SKM-1 treated with dmso at 0.1 percent for 144 hours (cell line): ENCODE measurements at regions not wholly inside any gene's neighbourhood (a gene's known extent, or its start where the extent isn't known, plus 50 kb on each side); places are given as distances from the start of the nearest gene placed in this dataset.
A peak's percentile ranks its signal among the peaks of the same experiment; 100 is the strongest.

ENCODE experiments used
- DNase-seq: peaks from one replicate; lab custom pipeline; 2025; ENCODE audit not compliant: unreplicated experiment; lab: John Stamatoyannopoulos, UW

- no peak for DNase-seq
These were observed 142.0 kb downstream of the TMEM30B start for GRCh38 chr14:61139006-61139599.

GRCh38 chr14:61132894-61133293, 148.2 kb downstream of the TMEM30B start:
- DNase-seq: no peak

- DNase-seq: no peak
These were observed 148.8 kb downstream of the TMEM30B start for GRCh38 chr14:61132336-61132735.

DNA sequence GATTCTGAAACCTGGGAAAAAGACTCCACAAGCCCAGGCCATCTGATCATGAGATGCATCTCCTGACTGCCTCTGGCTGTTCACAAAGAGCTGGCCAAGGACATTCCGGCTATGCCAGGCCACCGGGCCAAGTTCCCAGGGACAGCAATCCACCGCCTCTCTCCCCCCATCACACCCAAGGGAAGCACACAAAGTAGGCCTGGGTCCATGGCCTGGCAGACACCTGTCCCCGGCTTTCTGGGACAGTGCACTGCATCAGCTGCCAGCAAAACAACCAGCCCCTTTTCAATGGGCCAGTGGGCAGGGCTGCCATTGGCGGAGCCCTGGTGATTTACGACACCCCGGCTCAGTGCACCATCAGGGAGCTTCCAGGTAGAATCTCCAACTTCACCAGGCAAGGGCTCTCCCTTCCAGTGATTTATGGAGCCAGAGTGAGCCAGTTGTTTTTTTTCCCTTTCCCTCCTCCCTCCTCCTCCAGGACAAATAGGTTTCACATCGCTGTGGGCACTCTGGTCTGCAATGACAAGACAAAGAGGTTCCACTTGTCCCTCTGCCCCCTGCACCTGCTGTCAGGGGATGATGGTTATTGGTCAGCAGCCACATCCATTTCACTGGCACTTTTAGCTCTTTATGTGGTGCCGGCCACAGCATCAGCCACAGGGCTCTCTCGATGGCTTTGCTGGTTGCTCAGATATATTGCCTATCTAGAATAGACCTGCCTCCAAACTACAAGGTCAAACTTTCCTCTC, 149.6 kb downstream of the SLC38A6 start:
- DNase-seq: no peak

DNA sequence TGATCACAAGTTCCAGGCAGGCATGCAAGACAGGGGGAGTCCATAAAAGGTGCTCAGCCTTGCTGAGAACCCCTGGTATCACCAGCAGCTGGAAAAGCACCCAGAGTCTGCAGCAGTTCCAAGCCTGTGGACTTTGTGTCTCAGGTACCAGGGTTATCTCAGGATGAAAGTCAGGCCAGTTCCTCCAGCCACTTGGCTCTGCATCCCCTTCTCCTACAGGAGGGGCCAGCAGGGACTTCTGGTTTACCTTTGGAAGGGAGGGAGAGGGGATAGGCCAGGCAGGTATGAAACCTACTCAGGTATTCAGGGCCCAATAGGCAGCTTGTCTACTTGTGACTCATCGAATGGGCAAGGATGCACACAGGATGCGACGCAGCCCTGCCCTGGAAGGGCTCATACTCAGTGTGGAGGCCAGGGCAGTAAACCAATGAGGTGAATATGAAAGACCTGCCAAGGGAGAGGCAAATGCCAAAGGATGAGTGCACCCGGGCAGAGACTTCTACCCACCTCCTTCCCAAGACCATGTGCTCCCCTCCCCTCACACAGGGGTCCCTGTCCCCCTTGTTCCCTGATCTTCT, 148.2 kb downstream of the SLC38A6 start:
- DNase-seq: no peak

- no peak for DNase-seq
These were observed 147.5 kb downstream of the SLC38A6 start for GRCh38 chr14:61128382-61129167.

DNA sequence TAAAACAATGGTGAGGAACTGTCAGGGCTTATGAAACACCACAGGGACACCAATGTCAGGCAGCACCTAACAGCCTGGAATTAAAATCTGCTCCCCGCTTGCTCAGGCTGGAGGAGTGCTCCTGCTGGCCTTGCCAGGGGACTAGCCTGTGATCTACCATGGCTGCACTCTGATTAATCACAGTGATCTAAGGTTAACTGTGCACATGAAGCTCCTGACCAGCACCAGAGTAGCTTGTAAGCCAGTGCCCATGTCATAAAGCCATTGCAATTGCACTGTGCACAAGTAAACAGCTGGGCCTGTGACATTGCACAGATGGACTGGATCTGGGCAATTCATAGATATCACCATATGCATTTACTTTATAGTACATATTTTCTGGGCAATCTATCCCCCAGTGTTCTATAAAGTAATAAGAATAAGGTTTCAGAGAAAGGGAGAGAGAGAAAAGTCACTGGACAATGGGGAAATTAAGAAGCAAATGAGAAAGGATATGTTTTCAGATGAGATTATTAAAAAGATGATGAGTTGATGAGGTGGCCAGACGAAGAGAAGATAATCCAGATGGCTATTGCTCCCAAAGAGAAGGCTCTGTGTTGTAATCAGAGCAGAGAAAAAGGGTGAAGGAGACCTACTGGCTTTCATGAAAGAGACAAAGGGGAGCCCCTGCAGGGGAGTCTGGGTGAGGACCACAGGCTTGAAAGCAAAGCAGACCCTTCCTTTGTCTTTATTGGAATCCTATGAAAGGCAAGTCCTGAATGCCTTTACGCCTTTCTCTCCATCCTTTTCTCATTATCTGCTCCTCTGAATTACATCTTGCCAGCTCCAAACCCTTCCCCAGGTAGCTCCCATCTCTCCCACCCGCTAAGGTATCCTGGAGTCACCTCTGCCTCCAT, 145.8 kb downstream of the SLC38A6 start:
- DNase-seq: no peak

GRCh38 chr14:61125867-61126572, 145.0 kb downstream of the SLC38A6 start:
- DNase-seq: no peak

DNA sequence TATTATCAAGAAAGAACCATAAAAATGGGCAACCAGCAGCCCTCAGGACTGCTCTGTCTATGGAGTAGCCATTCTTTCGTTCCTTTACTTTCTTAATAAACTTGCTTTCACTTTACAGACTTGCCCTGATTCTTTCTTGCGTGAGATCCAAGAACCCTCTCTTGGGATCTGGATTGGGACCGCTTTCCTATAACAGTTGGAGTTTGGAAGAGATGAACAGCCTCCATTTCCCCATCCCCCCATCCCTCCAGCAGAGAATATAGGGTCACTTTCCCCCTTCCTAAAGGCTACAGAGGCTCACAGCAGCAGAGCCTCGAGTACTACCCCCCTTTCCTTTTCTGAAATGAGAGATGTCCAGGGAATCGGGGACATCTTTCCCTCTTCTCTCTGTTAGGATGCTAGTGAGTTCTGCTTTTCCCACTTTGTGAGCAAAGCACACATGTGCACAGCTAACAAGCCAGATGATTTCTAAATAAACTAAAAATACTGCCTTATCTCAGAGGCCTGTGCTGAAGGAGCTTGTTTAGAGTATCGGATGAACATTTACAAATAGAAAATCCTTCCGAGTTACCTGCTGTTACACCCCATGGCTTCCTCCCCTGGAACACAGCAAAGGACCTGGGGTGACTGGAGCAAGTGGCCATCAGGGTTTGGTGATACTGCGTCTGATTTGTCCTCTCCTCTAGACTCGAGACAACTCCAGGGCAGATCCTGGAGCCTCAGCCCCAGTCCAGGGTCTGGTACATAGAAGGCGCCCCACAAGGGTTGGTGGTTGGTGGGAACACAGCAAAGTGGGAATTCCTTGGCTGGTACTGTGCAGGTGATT, 144.2 kb downstream of the SLC38A6 start:
- DNase-seq: no peak

GRCh38 chr14:61122862-61123261, 141.8 kb downstream of the SLC38A6 start:
- no peak for DNase-seq

DNA sequence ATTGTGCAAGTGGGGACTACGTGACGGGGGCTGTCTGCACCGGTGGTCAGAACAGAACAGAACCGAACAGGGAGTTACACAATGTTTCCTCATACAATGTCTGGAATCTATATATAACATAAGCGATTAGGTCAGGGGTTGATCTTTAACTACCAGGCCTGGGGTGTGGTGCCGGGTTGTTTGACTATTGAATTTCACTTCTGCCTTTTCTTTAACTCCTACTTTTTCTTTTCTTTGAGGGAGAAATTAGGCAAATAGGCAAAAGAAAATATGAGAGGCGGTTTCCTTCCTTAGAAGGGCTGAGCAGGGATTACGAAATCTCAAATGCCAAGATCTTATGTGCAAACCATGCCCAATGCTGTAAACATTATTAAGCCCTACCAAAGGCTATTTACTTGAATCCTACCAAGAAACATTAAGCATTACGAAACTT, 140.3 kb downstream of the SLC38A6 start:
- no peak for DNase-seq

GRCh38 chr14:61120576-61120975, 139.5 kb downstream of the SLC38A6 start:
- DNase-seq: no peak

DNA sequence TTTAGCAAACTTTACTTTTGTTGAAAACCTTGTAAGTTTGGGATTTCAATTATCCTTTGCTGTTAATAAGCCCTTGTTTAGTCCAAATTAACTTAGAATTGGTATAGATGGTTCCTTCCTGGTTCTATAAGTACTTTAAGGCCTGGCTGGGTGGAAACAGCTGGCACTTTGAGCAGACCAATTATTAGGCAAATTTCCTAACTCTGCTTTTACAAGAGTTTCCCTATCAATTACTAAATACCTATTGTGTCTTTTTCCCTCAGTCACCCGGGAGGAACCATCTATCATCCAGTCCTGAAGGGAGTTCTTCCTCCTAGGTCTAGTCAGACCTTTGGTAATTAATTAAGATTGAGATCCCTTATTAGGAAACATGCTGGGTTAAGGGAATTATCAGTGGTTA, 138.0 kb downstream of the SLC38A6 start:
- DNase-seq: no peak

DNA sequence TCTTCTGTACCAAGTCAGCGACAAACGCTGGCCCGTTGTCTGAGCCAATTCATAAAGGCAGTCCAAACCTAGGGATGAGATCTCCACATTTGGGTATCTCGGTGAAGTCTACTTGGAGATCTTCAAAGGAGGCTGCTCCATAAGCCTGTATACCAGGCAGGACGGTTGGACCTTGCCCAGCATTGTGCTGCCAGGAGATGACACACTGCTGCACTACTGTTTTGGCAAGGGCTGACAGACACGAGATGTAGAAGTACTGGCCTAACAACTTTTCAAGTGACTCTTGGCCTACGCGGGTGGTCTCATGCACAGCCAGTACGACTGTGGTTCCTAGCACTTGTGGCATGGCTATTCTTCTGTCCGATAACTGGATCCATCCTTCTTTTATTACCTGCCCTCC, 135.3 kb downstream of the SLC38A6 start:
- no peak for DNase-seq

GRCh38 chr14:61113561-61114225, 132.6 kb downstream of the SLC38A6 start:
- peak; percentile 9 for DNase-seq

GRCh38 chr14:61112506-61112905, 131.5 kb downstream of the SLC38A6 start:
- no peak for DNase-seq

DNA sequence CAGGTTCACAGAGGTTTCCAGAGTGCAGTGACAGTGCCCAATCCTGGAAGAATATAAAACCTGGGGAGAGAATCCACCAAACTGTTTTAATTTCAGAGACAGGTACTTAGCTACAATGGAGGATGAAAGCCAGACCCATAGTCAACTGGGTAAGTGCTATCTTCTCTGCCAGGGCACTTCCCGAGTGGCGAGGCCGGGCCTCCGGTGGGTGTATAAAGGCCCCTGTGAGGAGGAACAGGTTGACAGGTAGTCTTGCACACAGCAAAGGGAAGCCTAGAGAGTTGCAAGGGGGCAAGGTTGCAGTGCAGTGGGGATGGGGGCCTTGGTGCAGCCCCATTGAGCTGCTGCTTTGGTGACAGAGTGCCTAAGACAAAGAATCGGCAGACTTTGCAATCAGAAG, 130.7 kb downstream of the SLC38A6 start:
- DNase-seq: no peak

DNA sequence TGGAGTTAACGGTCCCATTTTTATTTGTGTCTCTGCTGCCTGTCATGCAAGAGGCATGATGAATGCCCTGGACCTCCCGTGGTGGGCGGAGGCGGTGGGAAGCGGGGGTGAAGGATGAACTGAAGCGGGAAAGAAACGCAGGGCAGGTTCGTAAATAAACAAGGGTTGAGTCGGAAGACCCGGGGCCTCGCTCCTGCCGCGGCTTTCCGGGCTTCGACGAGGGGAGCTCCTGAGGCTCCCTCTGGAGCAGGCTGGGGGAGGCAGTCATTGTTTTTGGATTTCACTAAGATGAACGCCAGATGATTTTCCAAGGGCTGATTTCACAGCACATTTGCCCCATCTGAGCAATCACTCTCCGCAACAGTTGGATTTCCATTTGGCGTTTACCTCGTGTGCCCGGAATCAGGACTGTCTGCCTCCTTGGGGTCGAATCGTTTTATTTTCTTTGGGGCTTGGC, 130.2 kb downstream of the SLC38A6 start:
- DNase-seq: no peak
